HepG2 (cell line): ENCODE measurements at regions not wholly inside any gene's neighbourhood (a gene's known extent, or its start where the extent isn't known, plus 50 kb on each side); places are given as distances from the start of the nearest gene placed in this dataset.

Experiments
- BCL3 ChIP-seq: sonication (generic); formaldehyde crosslinking; IDR thresholded peaks from 2 replicates; pipeline ENCODE4 v1.5.1; 2020; ENCODE audit warnings: mild to moderate bottlenecking, missing genetic modification reagents, moderate library complexity
- BRCA1 ChIP-seq: sonication (generic); formaldehyde crosslinking; IDR thresholded peaks from 2 replicates; pipeline ENCODE4 v1.4.0; 2020; ENCODE audit warnings: missing genetic modification reagents
- IKZF4 ChIP-seq: sonication (generic); formaldehyde crosslinking; IDR thresholded peaks from 2 replicates; pipeline ENCODE4 v1.5.1; 2020; ENCODE audit warnings: borderline replicate concordance, mild to moderate bottlenecking, low read depth, missing genetic modification reagents; ENCODE audit errors: not compliant biosample characterization
- MEIS1 ChIP-seq: sonication (generic); formaldehyde crosslinking; IDR thresholded peaks from 2 replicates; pipeline ENCODE4 v1.9.0; 2021; ENCODE audit warnings: mild to moderate bottlenecking, missing genetic modification reagents, moderate library complexity, borderline replicate concordance
- PCBP1 ChIP-seq: fragments of 200-400 bp; formaldehyde crosslinking; IDR thresholded peaks from 2 replicates; pipeline ENCODE4 v1.6.1; 2017; ENCODE audit warnings: mild to moderate bottlenecking, low read depth, low read length, borderline replicate concordance
- RERE ChIP-seq: IDR thresholded peaks from 2 replicates; pipeline ENCODE4 v1.6.1; 2016; ENCODE audit warnings: low read depth, missing genetic modification reagents, missing compliant biosample characterization
- ZIK1 ChIP-seq: sonication (generic); formaldehyde crosslinking; IDR thresholded peaks from 2 replicates; pipeline ENCODE4 v1.5.0; 2020; ENCODE audit warnings: mild to moderate bottlenecking, low read depth, missing genetic modification reagents, borderline replicate concordance
- ZNF20 ChIP-seq: sonication (generic); formaldehyde crosslinking; IDR thresholded peaks from 2 replicates; pipeline ENCODE4 v1.4.0; 2020; ENCODE audit warnings: mild to moderate bottlenecking, moderate library complexity, missing genetic modification reagents
- ZNF207 ChIP-seq: fragments of 450-650 bp; IDR thresholded peaks from 2 replicates; pipeline ENCODE4 v1.6.1; 2016; ENCODE audit warnings: antibody characterized with exemption, borderline replicate concordance
- ZNF329 ChIP-seq: sonication (generic); formaldehyde crosslinking; IDR thresholded peaks from 2 replicates; pipeline ENCODE4 v1.9.0; 2021; ENCODE audit warnings: low read depth, mild to moderate bottlenecking, missing genetic modification reagents
- TF ChIP-seq, protein P1 (sequence below): sonication (generic); formaldehyde crosslinking; IDR thresholded peaks from 2 replicates; pipeline ENCODE4 v1.5.0; 2020; ENCODE audit warnings: mild to moderate bottlenecking, missing genetic modification reagents

DNA sequence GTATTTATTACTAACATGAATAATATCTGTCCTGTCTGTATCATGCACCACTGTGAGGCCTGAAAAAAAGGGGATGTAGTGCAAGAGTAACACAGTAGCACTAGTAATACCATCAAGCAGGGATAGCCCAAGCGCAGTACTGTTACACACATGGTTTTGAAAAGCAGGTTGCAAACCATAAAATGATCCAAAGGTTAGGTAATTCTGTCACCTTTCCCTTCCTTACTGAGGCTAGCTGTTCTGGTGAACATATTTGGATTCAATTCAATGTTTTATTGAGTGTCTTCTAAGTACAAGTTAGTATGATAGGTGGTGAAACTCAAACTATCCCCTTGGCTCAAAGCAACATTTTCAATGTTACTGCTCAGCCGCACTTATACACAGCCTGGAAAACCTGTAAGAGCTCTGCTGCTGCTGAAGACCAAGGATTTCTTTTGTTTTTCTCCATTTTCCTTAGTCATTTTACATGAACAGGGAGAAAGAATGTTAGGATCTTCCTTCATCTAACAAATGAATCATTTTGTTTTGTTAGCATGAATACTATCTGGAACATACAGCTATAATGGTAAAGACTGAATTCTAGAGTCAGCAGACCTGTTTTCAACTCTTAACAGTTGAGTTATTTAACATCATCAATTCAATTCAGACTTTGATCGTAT, 102.5 kb upstream of the ITPRID2 start (continued):
- no peak for TF ChIP-seq RERE (CRISPR knock-in tag)
- TF ChIP-seq, protein P1, sequence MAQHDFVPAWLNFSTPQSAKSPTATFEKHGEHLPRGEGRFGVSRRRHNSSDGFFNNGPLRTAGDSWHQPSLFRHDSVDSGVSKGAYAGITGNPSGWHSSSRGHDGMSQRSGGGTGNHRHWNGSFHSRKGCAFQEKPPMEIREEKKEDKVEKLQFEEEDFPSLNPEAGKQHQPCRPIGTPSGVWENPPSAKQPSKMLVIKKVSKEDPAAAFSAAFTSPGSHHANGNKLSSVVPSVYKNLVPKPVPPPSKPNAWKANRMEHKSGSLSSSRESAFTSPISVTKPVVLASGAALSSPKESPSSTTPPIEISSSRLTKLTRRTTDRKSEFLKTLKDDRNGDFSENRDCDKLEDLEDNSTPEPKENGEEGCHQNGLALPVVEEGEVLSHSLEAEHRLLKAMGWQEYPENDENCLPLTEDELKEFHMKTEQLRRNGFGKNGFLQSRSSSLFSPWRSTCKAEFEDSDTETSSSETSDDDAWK: no peak
- no peak for TF ChIP-seq BRCA1
- no peak for TF ChIP-seq ZIK1 (CRISPR knock-in tag)
- TF ChIP-seq ZNF329 (CRISPR knock-in tag): no peak
- TF ChIP-seq IKZF4 (CRISPR knock-in tag): no peak
- no peak for TF ChIP-seq PCBP1
- TF ChIP-seq MEIS1 (CRISPR knock-in tag): no peak
- no peak for TF ChIP-seq ZNF20 (CRISPR knock-in tag)
- TF ChIP-seq ZNF207: no peak
- TF ChIP-seq BCL3 (CRISPR knock-in tag): no peak
